NB4 (cell line): ENCODE measurements at regions not wholly inside any gene's neighbourhood (a gene's known extent, or its start where the extent isn't known, plus 50 kb on each side); places are given as distances from the start of the nearest gene placed in this dataset.

Experiments
- MYC ChIP-seq: IDR thresholded peaks from 2 replicates; pipeline ENCODE4 v1.6.1; 2011; ENCODE audit warnings: low read depth, low read length
- TF ChIP-seq, protein P1 (sequence below): IDR thresholded peaks from one replicate; pipeline ENCODE4 v1.5.1; 2012; ENCODE audit warnings: low read depth, low read length

DNA sequence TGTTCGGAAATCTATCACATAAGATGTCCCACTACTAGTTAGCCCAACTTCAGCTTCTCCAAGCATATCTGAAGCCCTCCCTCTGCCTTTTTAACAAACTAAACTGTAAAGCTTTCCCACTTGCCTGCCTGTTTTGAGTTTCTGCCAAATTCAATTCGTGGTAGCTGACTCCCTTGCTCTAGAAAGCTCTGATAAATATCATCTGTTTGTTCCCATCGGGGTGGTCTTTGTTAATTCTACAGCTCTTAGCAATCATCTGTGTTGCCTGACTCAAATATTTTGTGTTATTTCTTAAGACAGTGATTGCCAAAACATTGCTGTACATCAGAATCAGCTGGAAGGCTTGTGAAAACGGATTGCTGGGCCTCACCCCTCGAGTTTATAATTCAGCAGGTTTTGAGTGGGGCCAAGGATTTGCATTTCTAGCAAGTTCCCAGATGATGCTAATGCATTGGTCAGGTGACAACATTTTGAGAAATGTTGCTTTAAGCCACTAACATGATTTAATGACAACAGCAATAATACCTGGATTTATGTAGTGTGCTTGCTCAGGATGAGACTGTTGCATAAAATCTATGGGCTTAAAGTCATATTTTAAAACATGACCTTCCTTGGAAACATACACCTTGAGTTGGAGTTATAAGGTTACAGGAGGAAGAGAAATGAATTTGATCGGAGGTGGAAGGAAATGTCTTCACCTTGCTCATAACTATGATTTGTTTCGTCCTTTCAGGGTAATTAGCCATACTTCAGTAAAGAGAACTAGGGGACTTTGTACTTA, 631.9 kb downstream of the PSAT1 start:
- TF ChIP-seq MYC, result no peak
- TF ChIP-seq, protein P1, sequence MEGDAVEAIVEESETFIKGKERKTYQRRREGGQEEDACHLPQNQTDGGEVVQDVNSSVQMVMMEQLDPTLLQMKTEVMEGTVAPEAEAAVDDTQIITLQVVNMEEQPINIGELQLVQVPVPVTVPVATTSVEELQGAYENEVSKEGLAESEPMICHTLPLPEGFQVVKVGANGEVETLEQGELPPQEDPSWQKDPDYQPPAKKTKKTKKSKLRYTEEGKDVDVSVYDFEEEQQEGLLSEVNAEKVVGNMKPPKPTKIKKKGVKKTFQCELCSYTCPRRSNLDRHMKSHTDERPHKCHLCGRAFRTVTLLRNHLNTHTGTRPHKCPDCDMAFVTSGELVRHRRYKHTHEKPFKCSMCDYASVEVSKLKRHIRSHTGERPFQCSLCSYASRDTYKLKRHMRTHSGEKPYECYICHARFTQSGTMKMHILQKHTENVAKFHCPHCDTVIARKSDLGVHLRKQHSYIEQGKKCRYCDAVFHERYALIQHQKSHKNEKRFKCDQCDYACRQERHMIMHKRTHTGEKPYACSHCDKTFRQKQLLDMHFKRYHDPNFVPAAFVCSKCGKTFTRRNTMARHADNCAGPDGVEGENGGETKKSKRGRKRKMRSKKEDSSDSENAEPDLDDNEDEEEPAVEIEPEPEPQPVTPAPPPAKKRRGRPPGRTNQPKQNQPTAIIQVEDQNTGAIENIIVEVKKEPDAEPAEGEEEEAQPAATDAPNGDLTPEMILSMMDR, result no peak
